Activated T-cell treated with anti-CD3 and anti-CD28 coated beads, Interleukin-2, amount 50 U/mL, for 4 hours (primary cell): ENCODE measurements at regions not wholly inside any gene's neighbourhood (a gene's known extent, or its start where the extent isn't known, plus 50 kb on each side); places are given as distances from the start of the nearest gene placed in this dataset.

ENCODE experiments used
- ATAC-seq, 2 donors: fragments of 200-7000 bp; cut with Tn5 transposase; one replicate each; pipeline ENCODE4 v1.10.0; 2021
- DNase-seq: peaks from one replicate; pipeline ENCODE4 v3.0.0-alpha.2; 2020
- H3K27me3 Mint-ChIP-seq: one replicate; pipeline ENCODE4 v1.8.0; 2021; ENCODE audit warnings: low read depth, mixed read lengths
- H3K36me3 Mint-ChIP-seq: one replicate; pipeline ENCODE4 v1.8.0; 2022; ENCODE audit warnings: mixed read lengths; ENCODE audit not compliant: insufficient read depth
- H3K4me1 Mint-ChIP-seq: one replicate; pipeline ENCODE4 v1.8.0; 2021; ENCODE audit warnings: low read depth, mixed read lengths
- H3K4me3 Mint-ChIP-seq: one replicate; pipeline ENCODE4 v1.8.0; 2021; ENCODE audit warnings: mild to moderate bottlenecking, moderate library complexity, mixed read lengths
- H3K9me3 Mint-ChIP-seq: one replicate; pipeline ENCODE4 v1.8.0; 2021; ENCODE audit warnings: mixed read lengths

DNA sequence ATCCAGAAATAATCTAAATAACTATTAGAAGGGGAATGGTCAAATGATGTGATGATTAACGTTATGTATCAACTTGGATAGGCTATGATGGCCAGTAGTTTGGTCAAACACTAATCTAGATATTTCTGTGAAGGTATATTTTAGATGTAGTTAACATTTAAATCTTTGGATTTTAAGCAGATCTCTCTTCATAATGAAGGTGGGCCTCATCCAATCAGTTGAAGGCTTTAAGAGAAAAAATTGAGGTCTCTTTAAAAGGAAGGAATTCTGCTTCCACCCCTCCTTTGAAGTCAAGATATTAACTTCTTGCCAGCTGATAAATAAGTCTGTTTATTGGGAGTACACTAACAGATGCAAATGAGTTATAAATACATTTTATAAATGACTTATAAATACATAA is 760.0 kb upstream of the SLC35B3 start:
- no peaks in the 10 kb centered on the region for H3K36me3 Mint-ChIP-seq
- H3K4me3 Mint-ChIP-seq: no peak overlapping the region
- H3K4me1 Mint-ChIP-seq: no peaks in the 10 kb centered on the region

DNA sequence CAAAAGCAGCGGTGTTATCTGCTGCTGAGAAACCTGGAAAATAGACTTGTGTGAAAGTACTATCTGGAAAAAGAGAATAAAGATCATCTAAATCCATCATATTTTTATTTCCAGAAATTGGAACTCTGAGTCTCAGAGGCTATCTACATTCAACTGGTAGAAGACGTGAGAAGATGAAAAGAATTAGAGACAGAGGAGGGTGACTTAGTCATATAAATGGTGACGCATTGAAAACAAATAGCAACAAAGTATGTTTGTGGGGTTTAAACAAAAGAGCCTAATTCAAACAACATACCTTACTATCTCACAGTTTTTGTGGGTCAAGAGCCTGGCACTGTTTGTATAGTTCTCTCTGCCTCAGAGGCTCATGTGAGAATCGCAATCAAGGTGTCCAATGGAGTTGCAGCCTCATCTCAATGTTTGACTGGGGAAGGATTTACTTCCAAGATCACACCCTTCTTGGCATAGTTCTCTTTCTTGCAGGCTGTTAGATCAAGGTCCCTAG is 757.1 kb upstream of the SLC35B3 start:
- H3K4me1 Mint-ChIP-seq: no peaks in the 10 kb centered on the region
- ATAC-seq: no peak
- H3K9me3 Mint-ChIP-seq: peaks cover 3% of the 10 kb centered on the region
- H3K4me3 Mint-ChIP-seq: no peak overlapping the region
- no peaks in the 10 kb centered on the region for H3K27me3 Mint-ChIP-seq
- DNase-seq: no peak
- H3K36me3 Mint-ChIP-seq: no peaks in the 10 kb centered on the region

More for the DNA sequence above, 760.0 kb upstream of the SLC35B3 start:
- DNase-seq: no peak
- ATAC-seq: no peak
- Mint-ChIP-seq H3K27me3 (no peaks in the 10 kb centered on the region), H3K9me3 (peaks cover 7% of the 10 kb centered on the region)

DNA sequence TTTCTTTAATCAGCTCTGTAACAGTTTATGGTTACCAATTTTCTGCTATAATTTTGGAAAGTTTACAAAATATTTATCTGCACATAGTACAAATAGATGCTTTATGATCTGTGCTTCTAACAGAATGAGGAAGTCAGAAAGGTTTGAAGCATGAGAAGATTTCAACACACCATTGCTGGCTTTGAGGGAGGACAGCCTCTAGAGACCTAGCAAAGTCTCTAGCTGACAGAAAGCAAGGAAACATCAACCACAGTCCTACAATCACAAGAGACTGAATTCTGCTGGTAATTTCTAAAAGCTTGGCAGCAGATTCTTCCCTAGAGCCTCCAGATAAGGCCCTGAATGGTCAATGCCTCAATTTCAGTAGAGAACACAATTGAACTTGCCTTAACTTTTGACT is 750.8 kb upstream of the SLC35B3 start:
- ATAC-seq: no peak
- Mint-ChIP-seq H3K27me3 (no peaks in the 10 kb centered on the region), H3K4me3 (no peak overlapping the region), H3K4me1 (no peaks in the 10 kb centered on the region), H3K36me3 (no peaks in the 10 kb centered on the region), H3K9me3 (peaks cover 8% of the 10 kb centered on the region)
- DNase-seq: no peak

DNA sequence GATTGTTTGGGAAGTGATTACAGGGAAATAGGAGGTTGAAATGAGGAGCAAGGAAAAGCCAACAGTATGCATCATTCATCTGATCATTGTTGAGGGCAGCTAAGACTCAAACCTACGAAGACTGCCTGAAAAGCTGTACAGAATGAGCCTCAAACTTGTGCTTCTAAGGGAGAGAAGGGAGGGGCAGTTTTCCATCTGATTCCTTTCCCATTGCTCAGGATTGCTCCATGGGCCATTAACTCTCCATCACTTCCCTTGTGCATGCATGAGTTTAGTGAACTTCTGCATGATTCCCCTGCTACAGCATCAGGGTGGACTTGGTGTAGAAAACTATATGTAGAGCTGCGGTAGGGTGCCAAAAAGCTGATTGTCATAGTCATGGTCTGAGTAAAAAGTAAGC is 742.7 kb upstream of the SLC35B3 start:
- no peak for ATAC-seq
- peaks cover 10% of the 10 kb centered on the region for H3K9me3 Mint-ChIP-seq
- no peaks in the 10 kb centered on the region for H3K36me3 Mint-ChIP-seq
- H3K4me3 Mint-ChIP-seq: no peak overlapping the region
- no peak for DNase-seq
- H3K27me3 Mint-ChIP-seq: no peaks in the 10 kb centered on the region
- no peaks in the 10 kb centered on the region for H3K4me1 Mint-ChIP-seq

DNA sequence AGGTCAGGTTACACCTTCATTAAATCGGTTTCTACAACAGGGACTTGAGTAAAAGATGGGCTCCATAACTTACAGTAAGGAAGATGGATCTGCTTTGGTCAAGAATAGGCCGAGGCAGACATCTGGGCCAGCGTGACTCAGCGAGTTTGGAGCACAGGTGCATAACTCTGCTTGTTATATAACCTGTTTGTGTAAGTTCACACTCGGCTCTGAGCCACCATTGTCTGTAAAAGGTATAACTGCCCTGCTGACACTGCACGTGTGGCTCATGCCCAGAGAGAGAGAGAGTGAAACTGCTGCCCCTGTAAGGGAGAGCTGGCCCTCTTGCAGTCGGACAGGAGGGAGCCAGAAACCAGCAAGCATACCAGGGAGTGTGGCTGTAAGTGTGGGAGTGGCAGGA is 737.9 kb upstream of the SLC35B3 start:
- Mint-ChIP-seq H3K36me3 (no peaks in the 10 kb centered on the region), H3K9me3 (peaks cover 13% of the 10 kb centered on the region), H3K27me3 (no peaks in the 10 kb centered on the region), H3K4me1 (no peaks in the 10 kb centered on the region), H3K4me3 (no peak overlapping the region)
- ATAC-seq: no peak
- no peak for DNase-seq

DNA sequence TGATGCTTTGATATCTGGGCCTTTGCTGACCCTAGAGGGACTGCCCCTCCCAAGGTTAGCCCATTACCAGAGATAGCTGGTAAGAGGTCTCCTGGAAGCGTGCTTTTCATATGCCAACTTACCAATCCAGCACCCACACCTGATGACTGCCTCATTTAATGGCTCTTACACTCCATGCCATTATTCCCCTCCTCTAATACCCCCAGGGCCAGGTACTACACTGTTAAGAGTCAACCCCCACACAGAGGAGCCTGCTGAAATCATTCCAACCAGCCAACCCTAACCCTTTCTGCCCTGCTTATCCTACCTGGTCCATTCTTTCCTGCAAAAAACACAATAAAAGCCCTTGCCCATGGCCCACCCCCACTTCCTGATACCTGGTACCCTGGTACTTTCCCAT is 736.8 kb upstream of the SLC35B3 start:
- H3K4me3 Mint-ChIP-seq: no peak overlapping the region

DNA sequence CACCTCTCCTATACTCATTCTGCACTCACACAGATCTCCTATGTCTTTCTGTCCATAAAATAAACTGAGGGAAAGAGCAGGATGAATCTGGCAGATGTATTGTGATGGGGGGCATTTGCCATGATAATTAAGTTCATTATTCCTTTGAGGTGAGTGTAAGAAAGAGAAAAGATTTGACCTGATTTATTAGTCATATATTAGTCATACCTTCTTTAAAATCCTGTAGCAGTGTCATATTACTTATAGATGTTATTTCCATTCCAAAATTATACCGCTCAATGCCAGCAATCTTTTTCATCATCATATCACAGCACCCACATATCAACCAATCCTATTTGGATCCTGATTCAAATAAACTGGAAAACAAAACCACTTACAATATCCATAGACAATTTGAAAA is 733.3 kb upstream of the SLC35B3 start:
- peaks cover 10% of the 10 kb centered on the region for H3K9me3 Mint-ChIP-seq
- DNase-seq (no peak), ATAC-seq (no peak)
- no peaks in the 10 kb centered on the region for H3K4me1 Mint-ChIP-seq
- no peak overlapping the region for H3K4me3 Mint-ChIP-seq
- no peaks in the 10 kb centered on the region for H3K36me3 Mint-ChIP-seq
- no peaks in the 10 kb centered on the region for H3K27me3 Mint-ChIP-seq

More for the DNA sequence above, 736.8 kb upstream of the SLC35B3 start:
- DNase-seq: no peak
- H3K36me3 Mint-ChIP-seq: no peaks in the 10 kb centered on the region
- no peaks in the 10 kb centered on the region for H3K27me3 Mint-ChIP-seq
- H3K9me3 Mint-ChIP-seq: peaks cover 13% of the 10 kb centered on the region
- no peaks in the 10 kb centered on the region for H3K4me1 Mint-ChIP-seq
- no peak for ATAC-seq

DNA sequence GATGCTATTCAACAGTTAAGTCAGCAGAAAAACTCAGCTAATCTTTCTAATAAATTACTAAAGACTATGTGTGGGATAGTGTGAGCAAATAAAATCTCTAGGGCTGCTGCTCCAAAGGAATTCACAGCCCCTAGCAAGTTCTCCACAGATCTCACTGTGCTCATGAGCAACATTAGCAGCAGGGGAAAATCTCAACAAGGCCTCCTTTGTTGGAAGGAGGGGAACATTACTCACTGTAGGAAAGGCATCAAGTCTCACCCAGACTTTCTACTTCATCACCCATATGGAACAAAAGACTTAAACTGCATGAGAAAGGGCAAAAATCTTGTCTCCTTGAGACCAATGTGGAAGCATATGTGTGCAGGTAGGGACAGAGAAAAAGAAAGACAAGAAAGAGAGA is 726.4 kb upstream of the SLC35B3 start:
- ATAC-seq: no peak
- H3K36me3 Mint-ChIP-seq: no peaks in the 10 kb centered on the region
- DNase-seq: no peak
- no peaks in the 10 kb centered on the region for H3K4me1 Mint-ChIP-seq
- H3K9me3 Mint-ChIP-seq: peaks cover 21% of the 10 kb centered on the region
- no peak overlapping the region for H3K4me3 Mint-ChIP-seq
- H3K27me3 Mint-ChIP-seq: no peaks in the 10 kb centered on the region

DNA sequence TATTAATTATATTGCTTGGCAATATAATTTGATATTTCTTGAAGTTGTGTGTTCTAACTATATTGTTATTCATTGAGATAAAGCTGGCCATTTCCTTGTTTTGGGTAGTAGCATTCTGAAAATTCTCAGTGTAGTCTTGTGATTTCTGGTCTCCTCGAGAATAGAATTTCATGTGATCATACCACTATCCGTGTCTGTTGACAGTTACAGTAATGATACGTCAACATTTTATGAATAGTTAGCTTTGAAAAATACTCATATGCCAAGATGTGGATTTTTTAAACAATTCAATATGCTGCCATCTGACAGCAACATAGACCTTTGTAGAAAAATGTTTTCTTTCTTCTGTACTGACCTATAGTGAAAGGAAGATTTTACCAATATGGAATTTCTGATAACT is 723.7 kb upstream of the SLC35B3 start:
- Mint-ChIP-seq H3K4me1 (no peaks in the 10 kb centered on the region), H3K36me3 (no peaks in the 10 kb centered on the region), H3K9me3 (peaks cover 19% of the 10 kb centered on the region), H3K27me3 (no peaks in the 10 kb centered on the region), H3K4me3 (no peak overlapping the region)
- DNase-seq: no peak
- ATAC-seq: no peak

DNA sequence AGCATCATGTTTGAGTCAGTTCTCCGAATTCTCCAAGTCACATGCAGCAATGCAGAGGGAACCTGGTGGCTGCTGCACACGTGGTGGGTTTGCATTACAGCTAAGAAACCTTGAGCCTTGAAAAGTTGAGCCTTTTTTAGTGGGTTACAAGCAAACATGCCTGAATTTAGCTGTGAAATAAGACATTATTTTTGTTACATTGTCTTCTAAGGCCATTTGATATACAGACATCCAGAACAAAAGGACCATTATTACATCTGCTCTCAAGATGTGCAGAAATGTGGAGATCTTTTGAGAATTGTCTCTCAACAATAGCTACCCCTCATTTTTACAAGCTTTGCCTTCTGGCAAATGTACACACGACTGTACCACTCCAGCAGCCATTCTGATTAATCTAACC is 720.5 kb upstream of the SLC35B3 start:
- Mint-ChIP-seq H3K27me3 (no peaks in the 10 kb centered on the region), H3K36me3 (no peaks in the 10 kb centered on the region), H3K4me1 (no peaks in the 10 kb centered on the region), H3K9me3 (peaks cover 4% of the 10 kb centered on the region), H3K4me3 (no peak overlapping the region)
- DNase-seq: no peak
- no peak for ATAC-seq

DNA sequence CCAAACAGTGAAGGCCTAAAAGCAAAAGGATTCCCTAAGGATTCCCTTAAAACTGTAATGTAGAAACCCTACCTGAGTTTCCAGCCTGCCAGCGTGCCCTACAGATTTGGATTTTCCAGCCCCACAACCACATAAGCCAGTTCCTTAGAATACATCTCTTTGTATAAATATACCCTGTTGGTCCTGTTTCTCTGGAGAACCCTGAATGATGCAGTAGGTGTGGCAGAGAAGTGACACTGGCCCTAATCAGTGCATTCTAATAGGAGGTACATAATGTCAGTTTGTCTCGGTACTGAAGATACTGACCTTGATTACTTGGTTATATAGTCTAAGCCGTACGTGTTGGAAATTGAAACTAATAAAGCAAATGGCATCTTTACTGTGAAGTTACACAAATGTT is 707.8 kb upstream of the SLC35B3 start:
- DNase-seq (no peak), ATAC-seq (no peak)
- no peaks in the 10 kb centered on the region for H3K27me3 Mint-ChIP-seq
- H3K9me3 Mint-ChIP-seq: peaks cover 5% of the 10 kb centered on the region
- no peaks in the 10 kb centered on the region for H3K4me1 Mint-ChIP-seq
- H3K36me3 Mint-ChIP-seq: no peaks in the 10 kb centered on the region
- H3K4me3 Mint-ChIP-seq: no peak overlapping the region

DNA sequence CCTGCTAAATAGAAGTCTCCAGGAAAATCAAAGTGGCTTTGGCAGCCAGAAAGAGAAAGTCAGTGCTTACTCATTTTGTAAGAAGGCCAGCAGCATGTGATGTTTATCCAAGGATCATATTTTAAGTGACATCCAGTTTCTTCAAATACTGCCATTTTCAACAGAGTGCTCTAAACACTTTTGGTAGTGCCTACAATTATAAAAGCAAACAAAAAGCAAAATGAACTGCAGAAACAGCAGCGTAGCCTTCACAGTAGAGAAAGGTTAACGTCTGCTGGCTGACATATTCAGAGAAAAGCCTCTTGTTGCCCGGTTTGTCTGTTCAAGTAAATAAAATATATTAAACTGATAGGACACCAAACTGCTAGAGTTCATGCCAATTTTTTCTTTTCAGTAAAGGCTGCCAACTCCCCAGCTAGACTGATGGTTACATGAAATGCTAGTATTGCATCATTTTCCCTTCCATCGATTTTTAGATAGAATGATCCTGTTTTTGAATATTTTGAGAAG is 705.7 kb upstream of the SLC35B3 start:
- no peaks in the 10 kb centered on the region for H3K36me3 Mint-ChIP-seq
- no peak for ATAC-seq

DNA sequence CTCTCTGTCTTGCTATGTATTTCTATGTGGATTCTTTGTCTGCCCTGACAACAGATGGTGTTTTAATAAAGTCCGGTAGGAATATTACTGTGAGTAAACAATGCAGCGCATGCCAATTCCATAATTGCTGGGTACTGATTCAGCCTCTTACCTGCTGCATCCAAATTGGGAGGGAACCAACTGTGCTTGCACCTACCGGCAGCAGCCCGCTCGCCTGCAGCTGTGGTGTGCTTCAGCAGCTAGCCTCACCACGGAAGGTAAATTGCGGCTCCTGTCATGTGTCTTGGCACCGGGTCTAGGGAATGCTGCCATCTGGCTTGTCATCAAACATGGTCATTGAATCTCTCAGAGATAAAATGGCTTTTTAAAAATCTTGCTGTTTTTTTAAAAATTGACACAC is 704.8 kb upstream of the SLC35B3 start:
- Mint-ChIP-seq H3K27me3 (no peaks in the 10 kb centered on the region), H3K4me3 (no peak overlapping the region), H3K4me1 (no peaks in the 10 kb centered on the region), H3K9me3 (peaks cover 5% of the 10 kb centered on the region), H3K36me3 (no peaks in the 10 kb centered on the region)
- ATAC-seq (no peak), DNase-seq (no peak)

More for the DNA sequence above, 705.7 kb upstream of the SLC35B3 start:
- no peaks in the 10 kb centered on the region for H3K27me3 Mint-ChIP-seq
- H3K9me3 Mint-ChIP-seq: peaks cover 5% of the 10 kb centered on the region
- no peak overlapping the region for H3K4me3 Mint-ChIP-seq
- H3K4me1 Mint-ChIP-seq: no peaks in the 10 kb centered on the region
- no peak for DNase-seq

DNA sequence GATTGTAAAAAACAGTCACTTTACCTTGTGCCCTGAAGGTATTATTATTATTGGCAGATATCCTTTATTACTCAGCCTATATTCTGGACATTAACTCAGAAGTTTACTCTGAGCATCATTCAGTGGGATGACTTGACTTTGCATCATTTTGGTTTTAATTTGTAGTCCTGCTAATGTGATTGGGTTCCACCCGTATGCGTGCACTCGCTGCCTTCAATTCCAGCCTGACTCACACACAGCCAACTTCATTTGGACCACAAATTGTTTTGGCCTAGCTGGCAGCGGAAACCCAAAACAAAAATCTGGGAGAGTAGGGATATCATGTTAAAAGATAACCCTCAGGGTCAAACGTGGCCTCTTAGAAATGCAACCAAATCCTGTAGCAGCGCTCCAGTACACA is 704.4 kb upstream of the SLC35B3 start:
- no peaks in the 10 kb centered on the region for H3K36me3 Mint-ChIP-seq
- no peaks in the 10 kb centered on the region for H3K27me3 Mint-ChIP-seq
- no peaks in the 10 kb centered on the region for H3K4me1 Mint-ChIP-seq
- H3K9me3 Mint-ChIP-seq: peaks cover 3% of the 10 kb centered on the region
- ATAC-seq (no peak), DNase-seq (no peak)
- no peak overlapping the region for H3K4me3 Mint-ChIP-seq

DNA sequence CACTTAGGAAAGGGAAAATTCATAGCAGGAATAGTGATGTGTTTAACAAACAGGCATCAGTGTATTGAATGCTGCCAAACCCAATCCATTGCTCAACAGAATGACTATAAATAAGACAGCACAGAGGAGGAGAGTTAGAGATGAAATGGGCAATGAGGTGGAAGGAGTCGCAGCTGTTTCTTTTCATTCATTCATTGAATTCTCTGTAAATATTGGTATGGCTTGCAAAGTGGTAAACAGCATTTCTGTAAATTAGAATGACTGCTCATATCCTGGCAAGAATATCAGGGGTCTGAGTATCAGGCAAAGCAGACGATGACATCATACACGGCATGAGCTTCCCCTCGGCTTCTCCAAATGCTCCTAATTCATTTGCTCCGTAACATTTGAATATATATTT is 703.6 kb upstream of the SLC35B3 start:
- no peak overlapping the region for H3K4me3 Mint-ChIP-seq
- H3K9me3 Mint-ChIP-seq: no peaks in the 10 kb centered on the region
- no peaks in the 10 kb centered on the region for H3K27me3 Mint-ChIP-seq
- no peak for ATAC-seq
- H3K36me3 Mint-ChIP-seq: no peaks in the 10 kb centered on the region
- H3K4me1 Mint-ChIP-seq: no peaks in the 10 kb centered on the region
- DNase-seq: no peak
